GM12873 (cell line): ENCODE measurements at regions not wholly inside any gene's neighbourhood (a gene's known extent, or its start where the extent isn't known, plus 50 kb on each side); places are given as distances from the start of the nearest gene placed in this dataset.

Experiments
- TF ChIP-seq, protein P1 (sequence below): IDR thresholded peaks from 2 replicates; pipeline ENCODE4 v1.5.1; 2012; ENCODE audit warnings: low read depth, mild to moderate bottlenecking, moderate library complexity, low read length, control low read depth; ENCODE audit not compliant: insufficient read depth; ENCODE audit errors: missing control alignments

DNA sequence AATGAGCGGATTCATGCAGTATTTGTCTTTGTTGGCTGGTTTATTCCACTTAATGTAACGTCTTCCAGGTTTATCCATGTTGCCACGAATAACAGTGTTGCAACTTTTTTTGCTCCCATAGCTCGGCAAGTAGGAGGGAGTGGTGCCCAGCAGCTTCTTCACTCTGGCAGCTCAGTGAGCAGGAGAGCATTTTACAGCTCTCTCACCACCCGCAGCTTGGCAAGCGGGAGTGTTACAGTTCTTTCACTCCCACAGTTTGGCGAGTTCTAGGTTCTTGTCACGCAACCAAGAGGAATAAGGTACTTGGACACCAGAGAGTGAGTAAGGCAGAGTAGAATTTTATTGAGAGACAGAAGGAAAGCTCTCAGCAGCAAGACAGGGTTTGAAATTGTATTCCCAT lies 935.2 kb downstream of the TBL1XR1 start:
- TF ChIP-seq, protein P1, sequence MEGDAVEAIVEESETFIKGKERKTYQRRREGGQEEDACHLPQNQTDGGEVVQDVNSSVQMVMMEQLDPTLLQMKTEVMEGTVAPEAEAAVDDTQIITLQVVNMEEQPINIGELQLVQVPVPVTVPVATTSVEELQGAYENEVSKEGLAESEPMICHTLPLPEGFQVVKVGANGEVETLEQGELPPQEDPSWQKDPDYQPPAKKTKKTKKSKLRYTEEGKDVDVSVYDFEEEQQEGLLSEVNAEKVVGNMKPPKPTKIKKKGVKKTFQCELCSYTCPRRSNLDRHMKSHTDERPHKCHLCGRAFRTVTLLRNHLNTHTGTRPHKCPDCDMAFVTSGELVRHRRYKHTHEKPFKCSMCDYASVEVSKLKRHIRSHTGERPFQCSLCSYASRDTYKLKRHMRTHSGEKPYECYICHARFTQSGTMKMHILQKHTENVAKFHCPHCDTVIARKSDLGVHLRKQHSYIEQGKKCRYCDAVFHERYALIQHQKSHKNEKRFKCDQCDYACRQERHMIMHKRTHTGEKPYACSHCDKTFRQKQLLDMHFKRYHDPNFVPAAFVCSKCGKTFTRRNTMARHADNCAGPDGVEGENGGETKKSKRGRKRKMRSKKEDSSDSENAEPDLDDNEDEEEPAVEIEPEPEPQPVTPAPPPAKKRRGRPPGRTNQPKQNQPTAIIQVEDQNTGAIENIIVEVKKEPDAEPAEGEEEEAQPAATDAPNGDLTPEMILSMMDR: no peak

DNA sequence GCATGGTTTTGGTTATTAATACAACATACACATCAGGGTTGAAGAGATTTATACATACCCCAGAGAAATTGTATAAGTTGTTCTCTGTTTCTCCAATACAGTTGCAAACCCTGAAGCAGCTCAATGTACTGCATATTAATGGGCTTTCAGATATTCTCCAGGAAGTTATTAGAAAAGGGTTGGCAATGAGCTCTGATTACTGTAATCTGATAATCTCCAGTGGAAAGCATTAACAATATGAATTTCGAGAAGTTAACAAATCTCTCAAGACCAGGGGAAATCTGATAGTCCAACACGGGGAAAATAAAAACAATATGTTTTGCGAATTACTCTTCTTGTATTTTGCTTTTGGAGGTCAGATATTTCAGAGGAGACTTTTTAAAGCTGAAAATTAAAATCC lies 950.1 kb downstream of the TBL1XR1 start:
- TF ChIP-seq, protein P1: no peak

DNA sequence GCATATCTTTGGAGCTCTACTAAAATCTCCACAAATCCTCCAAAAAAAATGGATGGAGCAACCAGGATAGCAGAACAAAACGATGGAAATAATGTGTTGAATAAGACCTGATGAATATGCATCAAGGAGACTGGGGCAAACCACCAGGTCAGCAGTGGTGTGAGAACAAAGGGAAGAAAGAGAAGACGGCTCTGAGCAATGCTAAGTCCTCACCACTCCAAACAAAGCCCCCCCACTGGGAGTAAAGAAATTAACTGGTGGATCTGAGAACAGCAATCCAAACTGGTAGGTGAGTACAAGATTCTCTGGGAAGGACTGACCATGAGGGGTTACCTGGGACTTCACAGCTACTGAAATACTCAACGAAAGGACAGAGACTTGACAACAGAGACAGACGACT lies 977.3 kb downstream of the TBL1XR1 start:
- TF ChIP-seq, protein P1: no peak

DNA sequence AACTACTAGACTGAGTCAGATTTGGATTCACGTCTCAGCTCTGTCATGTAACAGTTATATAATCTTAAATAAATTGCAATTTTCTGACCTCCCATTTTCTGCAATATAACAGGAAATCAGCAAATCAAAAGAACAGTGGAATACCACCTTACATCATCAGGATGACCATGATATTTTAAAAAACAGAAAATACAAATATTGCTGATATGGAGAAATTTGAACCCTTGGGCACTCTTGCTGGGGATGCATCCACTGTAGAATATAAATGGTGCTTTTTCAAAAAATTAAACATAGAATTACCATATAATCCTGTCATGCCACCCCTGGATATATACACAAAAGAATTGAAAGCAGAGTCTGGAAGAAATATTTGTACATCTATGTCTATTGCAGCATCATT lies 982.5 kb downstream of the TBL1XR1 start:
- TF ChIP-seq, protein P1: no peak

DNA sequence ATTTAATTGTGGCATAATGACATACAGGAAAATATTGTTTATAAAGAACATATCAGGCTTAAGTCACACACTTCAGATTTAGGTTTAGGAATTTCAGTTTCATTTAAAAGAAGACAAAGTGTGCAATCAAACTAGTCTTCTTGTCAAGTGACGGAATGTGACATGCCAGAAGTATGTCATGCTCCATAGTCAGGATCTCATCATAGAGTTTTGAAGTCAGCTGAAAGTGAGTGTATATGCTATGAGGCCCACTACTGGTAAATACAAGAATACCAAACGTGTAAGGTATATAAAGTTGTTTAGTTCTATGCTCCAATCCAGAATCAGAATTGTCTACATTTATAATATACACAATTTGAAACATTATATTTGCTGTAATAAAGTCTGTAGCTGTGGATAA lies 988.4 kb downstream of the TBL1XR1 start:
- TF ChIP-seq, protein P1: no peak

DNA sequence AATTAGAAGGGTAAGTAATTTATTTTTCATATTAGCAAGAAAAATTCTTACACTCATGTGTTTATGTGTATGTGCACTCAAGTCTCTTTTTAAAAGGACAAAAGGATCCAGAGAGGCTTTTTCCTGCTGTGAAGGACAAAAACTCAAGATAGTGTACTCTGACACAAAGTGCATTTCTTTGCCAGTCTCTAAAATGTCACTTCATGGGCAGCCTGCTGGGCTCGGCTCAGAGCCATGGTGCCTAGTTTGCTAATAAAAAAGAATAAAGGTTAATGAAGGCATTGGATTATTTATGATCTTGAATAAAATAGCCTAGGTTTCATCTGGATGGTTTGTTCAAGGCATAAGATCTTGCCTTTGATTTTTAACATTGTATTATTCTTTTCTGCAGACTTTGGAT lies 989.0 kb downstream of the TBL1XR1 start:
- TF ChIP-seq, protein P1: no peak

DNA sequence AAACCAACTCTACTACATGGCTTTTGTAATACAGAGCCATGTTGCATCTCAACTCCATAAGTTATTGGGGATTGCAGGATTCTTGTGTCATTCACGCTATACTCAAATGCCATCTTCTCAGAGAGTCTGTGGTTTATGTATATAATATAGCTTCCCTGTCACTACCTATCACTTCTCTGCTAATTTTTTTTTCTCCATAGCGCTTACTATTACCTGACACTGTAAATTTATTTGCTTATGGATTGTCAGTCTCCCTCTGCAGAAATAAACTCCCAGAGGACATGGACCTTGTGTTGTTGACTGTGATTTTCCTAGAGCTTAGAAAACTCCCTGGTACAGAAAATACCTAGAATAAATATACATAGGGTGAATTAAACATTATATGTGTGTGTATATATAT lies 990.5 kb downstream of the TBL1XR1 start:
- TF ChIP-seq, protein P1: no peak

DNA sequence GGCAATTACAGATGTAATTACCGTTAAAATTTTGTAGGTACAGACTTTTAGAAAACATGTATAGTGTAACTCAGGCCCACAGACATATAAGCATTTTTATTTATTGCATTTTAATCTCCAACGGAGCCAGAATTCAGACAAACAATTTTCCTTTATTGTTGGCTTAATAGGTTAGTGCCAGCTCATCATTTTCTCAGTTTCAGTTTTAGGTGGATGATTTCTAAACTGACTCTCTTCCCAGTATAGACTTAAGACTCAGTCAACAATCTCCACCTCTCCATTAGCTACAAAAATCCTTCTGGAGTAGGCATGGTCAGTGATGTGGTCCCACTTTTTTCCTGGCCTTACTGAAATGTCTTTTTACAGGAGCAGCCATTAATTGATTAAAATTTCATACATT lies 994.6 kb downstream of the TBL1XR1 start:
- TF ChIP-seq, protein P1: no peak
